Osteoblast (primary cell): ENCODE measurements at regions not wholly inside any gene's neighbourhood (a gene's known extent, or its start where the extent isn't known, plus 50 kb on each side); places are given as distances from the start of the nearest gene placed in this dataset.
A peak's percentile ranks its signal among the peaks of the same experiment; 100 is the strongest.

ENCODE experiments used
- DNase-seq: peaks from one replicate; pipeline ENCODE4 v3.0.0; 2011; ENCODE audit warnings: low spot score, mixed read lengths; ENCODE audit not compliant: insufficient read length; ENCODE audit errors: missing footprints
- H2AFZ ChIP-seq: 2 replicates; pipeline ENCODE4 v1.6.0; 2011; ENCODE audit warnings: mild to moderate bottlenecking, low read length
- H3K27ac ChIP-seq: 2 replicates; pipeline ENCODE4 v1.5.1; 2011; ENCODE audit warnings: mild to moderate bottlenecking, low read depth, low read length, moderate library complexity
- H3K27me3 ChIP-seq: 2 replicates; pipeline ENCODE4 v1.6.0; 2012; ENCODE audit warnings: mild to moderate bottlenecking, control low read depth, inconsistent platforms, low read length, moderate library complexity; ENCODE audit not compliant: insufficient read depth
- H3K36me3 ChIP-seq: 2 replicates; pipeline ENCODE4 v1.5.1; 2011; ENCODE audit warnings: mild to moderate bottlenecking, low read length, control low read depth, moderate library complexity; ENCODE audit not compliant: insufficient read depth
- H3K4me1 ChIP-seq: 2 replicates; pipeline ENCODE4 v1.5.1; 2011; ENCODE audit warnings: mild to moderate bottlenecking, low read length, control low read depth, moderate library complexity; ENCODE audit not compliant: insufficient read depth
- H3K4me2 ChIP-seq: 2 replicates; pipeline ENCODE4 v1.6.0; 2011; ENCODE audit warnings: mild to moderate bottlenecking, low read length; ENCODE audit not compliant: insufficient read depth
- H3K4me3 ChIP-seq: fragments of 200-600 bp; sonication (generic); 3 replicates; pipeline ENCODE4 v1.5.1; 2012; ENCODE audit warnings: mild to moderate bottlenecking, low read length, inconsistent platforms; ENCODE audit not compliant: insufficient read depth
- H3K79me2 ChIP-seq: 2 replicates; pipeline ENCODE4 v1.6.0; 2012; ENCODE audit warnings: mild to moderate bottlenecking, low read length, control low read depth, inconsistent platforms; ENCODE audit not compliant: insufficient read depth
- H3K9me3 ChIP-seq: 2 replicates; pipeline ENCODE4 v1.5.1; 2011; ENCODE audit warnings: low read depth, low read length, control low read depth
- H4K20me1 ChIP-seq: 2 replicates; pipeline ENCODE4 v1.6.0; 2012; ENCODE audit warnings: mild to moderate bottlenecking, low read length, control low read depth; ENCODE audit not compliant: insufficient read depth
- CTCF ChIP-seq: IDR thresholded peaks from 2 replicates; pipeline ENCODE4 v1.5.1; 2011; ENCODE audit warnings: mild to moderate bottlenecking, low read depth, low read length, moderate library complexity; ENCODE audit errors: extremely low read depth

- Histone ChIP-seq H3K79me2 (no peaks in the 10 kb centered on the region), H3K9me3 (no peaks in the 10 kb centered on the region), H3K27ac (no peak overlapping the region), H3K4me1 (peaks cover 21% of the 10 kb centered on the region), H3K27me3 (no peaks in the 10 kb centered on the region), H4K20me1 (no peaks in the 10 kb centered on the region), H3K4me2 (no peak overlapping the region), H3K36me3 (no peaks in the 10 kb centered on the region), H3K4me3 (no peak overlapping the region), H2AFZ (no peak overlapping the region)
- no peak for DNase-seq
- TF ChIP-seq CTCF = no peak
These were observed 50.6 kb upstream of the IL6 start for GRCh38 chr7:22676385-22676784.

DNA sequence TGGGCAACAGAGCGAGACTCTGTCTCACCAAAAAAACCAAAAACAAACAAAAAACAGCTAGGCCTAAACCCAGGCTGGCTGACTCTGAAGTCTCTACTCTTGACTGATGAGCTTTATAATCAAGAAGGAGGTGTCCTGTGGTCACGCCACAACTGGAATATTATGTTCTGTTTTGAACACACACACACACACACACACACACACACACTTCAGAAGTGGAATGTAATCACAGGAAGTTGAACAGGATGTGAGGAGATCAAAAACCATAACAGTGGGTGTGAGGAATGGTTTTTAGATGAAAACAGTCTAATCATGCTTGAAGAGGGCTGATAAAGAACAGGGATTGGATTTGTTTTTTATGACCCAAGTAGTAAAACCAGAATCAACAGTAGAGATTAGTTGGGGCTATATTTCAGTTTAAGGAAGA is 51.1 kb upstream of the IL6 start:
- Histone ChIP-seq H3K79me2 (no peaks in the 10 kb centered on the region), H3K9me3 (no peaks in the 10 kb centered on the region), H3K4me2 (no peak overlapping the region), H3K4me3 (no peak overlapping the region), H3K4me1 (peaks cover 25% of the 10 kb centered on the region), H3K36me3 (no peaks in the 10 kb centered on the region), H2AFZ (peak overlapping the region; percentile 51), H4K20me1 (no peaks in the 10 kb centered on the region), H3K27me3 (no peaks in the 10 kb centered on the region), H3K27ac (no peak overlapping the region)
- no peak for TF ChIP-seq CTCF
- DNase-seq = no peak

- Histone ChIP-seq H3K27ac (no peak overlapping the region), H3K4me1 (peaks cover 25% of the 10 kb centered on the region), H2AFZ (no peak overlapping the region), H4K20me1 (no peaks in the 10 kb centered on the region), H3K4me3 (no peak overlapping the region), H3K79me2 (no peaks in the 10 kb centered on the region), H3K27me3 (no peaks in the 10 kb centered on the region), H3K9me3 (no peaks in the 10 kb centered on the region), H3K36me3 (no peaks in the 10 kb centered on the region), H3K4me2 (no peak overlapping the region)
- no peak for TF ChIP-seq CTCF
- no peak for DNase-seq
These were observed 51.6 kb upstream of the IL6 start for GRCh38 chr7:22675421-22675820.

GRCh38 chr7:22672846-22673680 is 53.9 kb upstream of the IL6 start:
- Histone ChIP-seq H3K27ac (no peak overlapping the region), H3K4me1 (peaks cover 31% of the 10 kb centered on the region)

More at GRCh38 chr7:22672846-22673680, 53.9 kb upstream of the IL6 start:
- Histone ChIP-seq H3K27me3 (no peaks in the 10 kb centered on the region), H3K36me3 (no peaks in the 10 kb centered on the region), H3K4me2 (no peak overlapping the region), H4K20me1 (no peaks in the 10 kb centered on the region), H3K79me2 (no peaks in the 10 kb centered on the region), H3K9me3 (no peaks in the 10 kb centered on the region), H3K4me3 (no peak overlapping the region), H2AFZ (no peak overlapping the region)
- no peak for DNase-seq
- no peak for TF ChIP-seq CTCF
